OCI-LY3 (cell line): ENCODE measurements at regions not wholly inside any gene's neighbourhood (a gene's known extent, or its start where the extent isn't known, plus 50 kb on each side); places are given as distances from the start of the nearest gene placed in this dataset.
"Not testable (repeated sequence)": the region's sequence is repeated elsewhere in the genome, so short reads cannot be mapped to it uniquely, and the experiment has no call there.

Source experiments
- H2AFZ ChIP-seq: fragments of 200-600, 300-600 bp; shearing (Covaris generic); 2 replicates; pipeline ENCODE4 v1.6.0; 2014; ENCODE audit warnings: antibody characterized with exemption, low read depth, low read length
- H3K27ac ChIP-seq: fragments of 200-600, 300-600 bp; sonication (generic); 2 replicates; pipeline ENCODE4 v1.5.1; 2014; ENCODE audit warnings: mild to moderate bottlenecking, low read length, moderate library complexity, mixed read lengths
- H3K27me3 ChIP-seq: fragments of 200-600, 300-600 bp; sonication (generic); 2 replicates; pipeline ENCODE4 v1.6.1; 2014; ENCODE audit warnings: low read depth, low read length, mixed read lengths
- H3K36me3 ChIP-seq: fragments of 200-600, 300-600 bp; sonication (generic); replicated peaks from 2 replicates; pipeline ENCODE3; 2014; ENCODE audit warnings: low read depth, low read length, mixed read lengths
- H3K4me1 ChIP-seq: fragments of 300-600, 200-600 bp; sonication (generic); 2 replicates; pipeline ENCODE4 v1.6.1; 2014; ENCODE audit warnings: low read length, mixed read lengths
- H3K4me2 ChIP-seq: fragments of 200-600, 300-600 bp; sonication (generic); 2 replicates; pipeline ENCODE4 v1.6.1; 2014; ENCODE audit warnings: low read length, mixed read lengths
- H3K4me3 ChIP-seq: fragments of 300-600, 200-600 bp; sonication (generic); 2 replicates; pipeline ENCODE4 v1.5.1; 2014; ENCODE audit warnings: antibody characterized with exemption, mild to moderate bottlenecking, low read length, moderate library complexity
- H3K79me2 ChIP-seq: fragments of 300-600, 200-600 bp; shearing (Covaris generic); 2 replicates; pipeline ENCODE4 v1.6.1; 2014; ENCODE audit warnings: mild to moderate bottlenecking, low read length, mixed read lengths
- H3K9ac ChIP-seq: fragments of 300-600, 200-600 bp; shearing (Covaris generic); 2 replicates; pipeline ENCODE4 v1.6.0; 2014; ENCODE audit warnings: mild to moderate bottlenecking, low read length, moderate library complexity
- H3K9me3 ChIP-seq: fragments of 200-600, 300-600 bp; shearing (Covaris generic); 2 replicates; pipeline ENCODE4 v1.6.1; 2014; ENCODE audit warnings: low read length, mixed read lengths; ENCODE audit not compliant: insufficient read depth
- H4K20me1 ChIP-seq: fragments of 200-600, 300-600 bp; sonication (generic); 2 replicates; pipeline ENCODE4 v1.6.1; 2016; ENCODE audit warnings: low read length, mixed read lengths; ENCODE audit not compliant: insufficient read depth
- EZH2phosphoT487 ChIP-seq: fragments of 200-600 bp; shearing (Covaris generic); IDR thresholded peaks from 2 replicates; pipeline ENCODE4 v1.6.1; 2018; ENCODE audit warnings: antibody characterized with exemption, mixed run types, low read depth
- TF ChIP-seq, protein P1 (sequence below): fragments of 200-600, 300-600 bp; sonication (generic); IDR thresholded peaks from 2 replicates; pipeline ENCODE4 v1.5.1; 2014; ENCODE audit warnings: antibody characterized with exemption, low read length, low read depth

DNA sequence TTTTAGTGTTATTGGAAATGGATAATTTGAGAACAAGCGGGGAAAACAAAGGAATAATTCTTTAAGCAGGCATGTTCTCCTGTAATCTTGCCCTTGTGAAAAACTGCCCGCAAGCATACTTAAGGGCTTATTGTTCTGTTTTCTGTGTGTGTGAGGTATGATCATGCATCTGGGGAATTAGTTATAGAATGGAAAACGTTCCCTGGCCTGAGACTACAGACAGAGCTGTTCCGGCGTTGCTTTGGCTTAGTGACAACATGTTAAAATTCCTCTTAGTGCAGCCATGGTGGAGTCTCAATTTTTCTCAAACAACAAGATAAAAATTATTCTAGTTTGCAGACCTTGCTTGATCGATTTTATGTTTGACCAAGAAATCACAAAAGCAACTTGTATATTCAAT lies 560.2 kb upstream of the SPRY2 start:
- Histone ChIP-seq H3K9me3 (no peaks in the 10 kb centered on the region), H3K36me3 (no peaks in the 10 kb centered on the region), H3K4me3 (no peak overlapping the region), H3K4me1 (no peaks in the 10 kb centered on the region), H4K20me1 (no peaks in the 10 kb centered on the region), H3K27ac (no peak overlapping the region), H2AFZ (no peak overlapping the region), H3K9ac (no peak overlapping the region), H3K79me2 (no peaks in the 10 kb centered on the region), H3K27me3 (no peaks in the 10 kb centered on the region), H3K4me2 (no peak overlapping the region)
- TF ChIP-seq EZH2phosphoT487 = no peak
- TF ChIP-seq, protein P1, sequence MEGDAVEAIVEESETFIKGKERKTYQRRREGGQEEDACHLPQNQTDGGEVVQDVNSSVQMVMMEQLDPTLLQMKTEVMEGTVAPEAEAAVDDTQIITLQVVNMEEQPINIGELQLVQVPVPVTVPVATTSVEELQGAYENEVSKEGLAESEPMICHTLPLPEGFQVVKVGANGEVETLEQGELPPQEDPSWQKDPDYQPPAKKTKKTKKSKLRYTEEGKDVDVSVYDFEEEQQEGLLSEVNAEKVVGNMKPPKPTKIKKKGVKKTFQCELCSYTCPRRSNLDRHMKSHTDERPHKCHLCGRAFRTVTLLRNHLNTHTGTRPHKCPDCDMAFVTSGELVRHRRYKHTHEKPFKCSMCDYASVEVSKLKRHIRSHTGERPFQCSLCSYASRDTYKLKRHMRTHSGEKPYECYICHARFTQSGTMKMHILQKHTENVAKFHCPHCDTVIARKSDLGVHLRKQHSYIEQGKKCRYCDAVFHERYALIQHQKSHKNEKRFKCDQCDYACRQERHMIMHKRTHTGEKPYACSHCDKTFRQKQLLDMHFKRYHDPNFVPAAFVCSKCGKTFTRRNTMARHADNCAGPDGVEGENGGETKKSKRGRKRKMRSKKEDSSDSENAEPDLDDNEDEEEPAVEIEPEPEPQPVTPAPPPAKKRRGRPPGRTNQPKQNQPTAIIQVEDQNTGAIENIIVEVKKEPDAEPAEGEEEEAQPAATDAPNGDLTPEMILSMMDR = no peak

- Histone ChIP-seq H3K4me3 (no peak overlapping the region), H3K4me1 (no peaks in the 10 kb centered on the region), H3K79me2 (no peaks in the 10 kb centered on the region), H3K9me3 (no peaks in the 10 kb centered on the region), H3K9ac (no peak overlapping the region), H3K36me3 (no peaks in the 10 kb centered on the region), H3K27ac (no peak overlapping the region), H4K20me1 (no peaks in the 10 kb centered on the region), H3K4me2 (no peak overlapping the region), H3K27me3 (no peaks in the 10 kb centered on the region), H2AFZ (no peak overlapping the region)
- TF ChIP-seq, protein P1 = no peak
- no peak for TF ChIP-seq EZH2phosphoT487
These were observed 559.6 kb upstream of the SPRY2 start for GRCh38 chr13:80900561-80900960.

DNA sequence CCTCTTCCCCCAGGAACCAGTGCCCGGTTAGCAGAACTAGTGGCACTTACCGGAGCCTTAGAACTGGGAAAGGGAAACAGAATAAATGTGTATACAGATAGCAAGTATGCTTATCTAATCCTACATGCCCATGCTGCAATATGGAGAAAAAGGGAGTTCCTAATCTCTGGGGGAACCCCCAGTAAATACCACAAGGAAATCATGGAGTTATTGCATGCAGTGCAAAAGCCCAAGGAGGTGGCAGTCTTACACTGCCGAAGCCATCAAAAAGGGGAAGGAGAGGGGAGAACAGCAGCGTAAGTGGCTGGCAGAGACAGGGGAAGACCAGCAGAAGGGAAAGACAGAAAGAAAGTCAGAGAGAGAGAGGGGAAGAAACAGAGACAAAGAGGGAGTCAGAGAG lies 556.7 kb upstream of the SPRY2 start:
- H3K4me2 ChIP-seq, H3K4me3 ChIP-seq: not testable (repeated sequence)

GRCh38 chr13:80894917-80895316 lies 554.0 kb upstream of the SPRY2 start:
- Histone ChIP-seq H4K20me1 (no peaks in the 10 kb centered on the region), H3K9ac (no peak overlapping the region), H3K4me1 (no peaks in the 10 kb centered on the region), H3K4me3 (no peak overlapping the region), H3K36me3 (no peaks in the 10 kb centered on the region), H3K79me2 (no peaks in the 10 kb centered on the region), H3K27me3 (no peaks in the 10 kb centered on the region), H2AFZ (no peak overlapping the region), H3K4me2 (no peak overlapping the region), H3K27ac (no peak overlapping the region), H3K9me3 (no peaks in the 10 kb centered on the region)
- no peak for TF ChIP-seq EZH2phosphoT487
- TF ChIP-seq, protein P1 = no peak

More for the DNA sequence above, 556.7 kb upstream of the SPRY2 start:
- H3K9me3 ChIP-seq, H3K27ac ChIP-seq, H3K27me3 ChIP-seq, H3K4me1 ChIP-seq, H3K36me3 ChIP-seq, H2AFZ ChIP-seq, H3K9ac ChIP-seq, H3K79me2 ChIP-seq, H4K20me1 ChIP-seq: not testable (repeated sequence)

DNA sequence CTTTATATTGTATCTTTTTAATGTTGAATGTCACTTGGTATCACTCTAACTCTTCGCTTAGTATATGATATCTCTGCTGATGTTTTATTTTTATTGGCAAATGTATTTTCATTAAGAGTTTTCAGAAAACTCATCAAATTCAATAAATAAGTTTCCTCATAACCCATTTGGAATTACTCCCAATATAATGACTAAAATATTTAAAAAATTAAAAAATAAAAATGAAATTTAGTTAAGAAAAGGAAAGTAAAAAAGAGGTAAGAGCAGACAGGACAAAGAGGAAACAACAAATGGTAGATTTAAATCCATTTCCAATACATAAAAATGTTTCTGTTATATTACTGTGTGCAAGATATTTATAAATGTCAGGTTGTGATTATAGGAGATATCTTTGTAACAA lies 548.9 kb upstream of the SPRY2 start:
- Histone ChIP-seq H2AFZ (no peak overlapping the region), H3K4me1 (no peaks in the 10 kb centered on the region), H3K27ac (no peak overlapping the region), H3K36me3 (no peaks in the 10 kb centered on the region), H4K20me1 (no peaks in the 10 kb centered on the region), H3K9ac (no peak overlapping the region), H3K4me3 (no peak overlapping the region), H3K9me3 (0 out of 2 replicates have a peak, but pooled peaks cover 2% of the 10 kb centered on the region), H3K79me2 (no peaks in the 10 kb centered on the region), H3K27me3 (no peaks in the 10 kb centered on the region), H3K4me2 (no peak overlapping the region)
- TF ChIP-seq, protein P1 = no peak
- TF ChIP-seq EZH2phosphoT487 = no peak
